Mesenchymal stem cell (in vitro differentiated cells and primary cell): ENCODE measurements at regions not wholly inside any gene's neighbourhood (a gene's known extent, or its start where the extent isn't known, plus 50 kb on each side); places are given as distances from the start of the nearest gene placed in this dataset.

Experiments
- DNase-seq: peaks from one replicate; pipeline ENCODE4 v3.0.0-alpha.2; 2013
- H2AFZ ChIP-seq: one replicate; pipeline ENCODE4 v1.6.1; 2013; ENCODE audit warnings: low read depth, mild to moderate bottlenecking, control low read depth, inconsistent platforms, low read length, moderate library complexity
- H2AK5ac ChIP-seq: 2 replicates; pipeline ENCODE4 v1.6.1; 2013; ENCODE audit warnings: low read length, moderate library complexity, mild to moderate bottlenecking, inconsistent platforms; ENCODE audit not compliant: severe bottlenecking
- H2BK120ac ChIP-seq: one replicate; pipeline ENCODE4 v1.6.1; 2013; ENCODE audit warnings: low read depth, mild to moderate bottlenecking, inconsistent platforms, low read length, moderate library complexity
- H2BK12ac ChIP-seq, 2 experiments: one replicate each; pipeline ENCODE4 v1.6.1; 2013; ENCODE audit warnings: inconsistent platforms in 2 of 2, low read length in 2 of 2, mild to moderate bottlenecking in 2 of 2, moderate library complexity in 2 of 2, control low read depth in 1 of 2
- H2BK15ac ChIP-seq: one replicate; pipeline ENCODE4 v1.6.1; 2013; ENCODE audit warnings: mild to moderate bottlenecking, low read depth, inconsistent platforms; ENCODE audit not compliant: poor library complexity, severe bottlenecking
- H2BK5ac ChIP-seq: 2 replicates; pipeline ENCODE4 v1.6.1; 2013; ENCODE audit warnings: low read depth, mild to moderate bottlenecking, low read length, control low read depth, inconsistent platforms; ENCODE audit not compliant: poor library complexity, severe bottlenecking
- H3K14ac ChIP-seq, 2 experiments: one replicate each; pipeline ENCODE4 v1.6.1; 2013; ENCODE audit warnings: inconsistent platforms in 2 of 2, low read length in 2 of 2, control low read depth in 1 of 2, mild to moderate bottlenecking in 1 of 2, moderate library complexity in 1 of 2
- H3K18ac ChIP-seq, 2 experiments: one replicate each; pipeline ENCODE4 v1.6.1; 2013; ENCODE audit warnings: inconsistent platforms in 2 of 2, low read length in 2 of 2, control low read depth in 1 of 2, low read depth in 1 of 2, mild to moderate bottlenecking in 1 of 2
- H3K23ac ChIP-seq, 2 experiments: one replicate each; pipeline ENCODE4 v1.6.1; 2013; ENCODE audit warnings: inconsistent platforms in 2 of 2, low read length in 2 of 2, mild to moderate bottlenecking in 2 of 2, moderate library complexity in 2 of 2, control low read depth in 1 of 2
- H3K27ac ChIP-seq: 2 replicates; pipeline ENCODE4 v1.5.1; 2013; ENCODE audit warnings: mild to moderate bottlenecking, moderate library complexity, low read length, control low read depth, inconsistent platforms; ENCODE audit not compliant: poor library complexity, severe bottlenecking
- H3K27me3 ChIP-seq, 2 experiments: 2 replicates each; pipeline versions ENCODE4 v1.6.1 to v1.7.0; 2013; ENCODE audit warnings: low read length in 2 of 2, mild to moderate bottlenecking in 2 of 2, moderate library complexity in 2 of 2, control low read depth in 1 of 2, inconsistent platforms in 1 of 2; ENCODE audit not compliant: control insufficient read depth in 1 of 2, insufficient read depth in 1 of 2
- H3K36me3 ChIP-seq, 2 experiments: 2 replicates each; pipeline versions ENCODE4 v1.6.1 to v1.7.0; 2013; ENCODE audit warnings: low read length in 2 of 2, control low read depth in 1 of 2, inconsistent platforms in 1 of 2, low read depth in 1 of 2, mild to moderate bottlenecking in 1 of 2; ENCODE audit not compliant: insufficient read depth in 2 of 2, control insufficient read depth in 1 of 2
- H3K4ac ChIP-seq, 2 experiments: one replicate each; pipeline ENCODE4 v1.6.1; 2013; ENCODE audit warnings: inconsistent platforms in 2 of 2, low read length in 2 of 2, mild to moderate bottlenecking in 2 of 2, moderate library complexity in 2 of 2, control low read depth in 1 of 2, low read depth in 1 of 2
- H3K4me1 ChIP-seq: 2 replicates; pipeline ENCODE4 v1.6.1; 2013; ENCODE audit warnings: low read depth, low read length, control low read depth; ENCODE audit not compliant: control insufficient read depth, insufficient read depth
- H3K4me2 ChIP-seq: 2 replicates; pipeline ENCODE4 v1.6.1; 2013; ENCODE audit warnings: low read length, mild to moderate bottlenecking, inconsistent platforms; ENCODE audit not compliant: poor library complexity, severe bottlenecking
- H3K4me3 ChIP-seq, 2 experiments: 2 replicates each; pipeline versions ENCODE4 v1.5.1 to v1.7.0; 2013; ENCODE audit warnings: low read length in 2 of 2, mild to moderate bottlenecking in 2 of 2, control low read depth in 1 of 2, low read depth in 1 of 2; ENCODE audit not compliant: insufficient read depth in 1 of 2
- H3K79me1 ChIP-seq: replicated peaks from 2 replicates; pipeline ENCODE4 v1.6.1; 2013; ENCODE audit warnings: mild to moderate bottlenecking, control low read depth, low read length, inconsistent platforms; ENCODE audit not compliant: poor library complexity, severe bottlenecking
- H3K9ac ChIP-seq: 2 replicates; pipeline ENCODE4 v1.7.0; 2013; ENCODE audit warnings: mild to moderate bottlenecking, low read length, moderate library complexity
- H3K9me3 ChIP-seq: 2 replicates; pipeline ENCODE4 v1.7.0; 2013; ENCODE audit warnings: mild to moderate bottlenecking, low read length; ENCODE audit not compliant: control insufficient read depth
- H4K8ac ChIP-seq: one replicate; pipeline ENCODE4 v1.6.1; 2013; ENCODE audit warnings: inconsistent platforms, mild to moderate bottlenecking, low read length, moderate library complexity
- H4K91ac ChIP-seq: one replicate; pipeline ENCODE4 v1.6.1; 2013; ENCODE audit warnings: mild to moderate bottlenecking, low read length, inconsistent platforms
- WGBS: methylation state at CpG from one replicate; pipeline ENCODE4 v1.1.7; 2013; ENCODE audit warnings: mixed read lengths; 5-methylcytosine and 5-hydroxymethylcytosine counted together

GRCh38 chr3:64303401-64303800 is 78.1 kb upstream of the PRICKLE2 start:
- Histone ChIP-seq H3K9me3 (no peaks in the 10 kb centered on the region), H3K27ac (no peak overlapping the region), H3K23ac (no peak overlapping the region), H3K36me3 (no peaks in the 10 kb centered on the region), H2BK120ac (no peak overlapping the region), H3K4me2 (no peak overlapping the region), H2BK12ac (no peak overlapping the region), H3K4me3 (no peak overlapping the region), H2AK5ac (no peak overlapping the region), H3K18ac (no peak overlapping the region), H2AFZ (no peak overlapping the region), H4K91ac (no peak overlapping the region), H2BK15ac (no peak overlapping the region), H3K4me1 (no peaks in the 10 kb centered on the region), H3K9ac (no peak overlapping the region), H3K4ac (no peak overlapping the region), H4K8ac (no peak overlapping the region), H3K79me1 (no peaks in the 10 kb centered on the region), H3K27me3 (no peaks in the 10 kb centered on the region), H3K14ac (no peak overlapping the region), H2BK5ac (no peak overlapping the region)
- WGBS: 84% methylated on average over 5 of the region's 6 CpGs
- DNase-seq: no peak

- H2BK12ac ChIP-seq: no peak overlapping the region
- no peak overlapping the region for H3K18ac ChIP-seq
- H3K23ac ChIP-seq: no peak overlapping the region
- H2AK5ac ChIP-seq: peak overlapping the region; percentile 13
- H3K4me2 ChIP-seq: no peak overlapping the region
- H2BK120ac ChIP-seq: no peak overlapping the region
- no peaks in the 10 kb centered on the region for H3K36me3 ChIP-seq
- no peak overlapping the region for H2AFZ ChIP-seq
- no peak for DNase-seq
- H3K4ac ChIP-seq: no peak overlapping the region
- no peaks in the 10 kb centered on the region for H3K4me1 ChIP-seq
- H4K8ac ChIP-seq: no peak overlapping the region
- no peaks in the 10 kb centered on the region for H3K27me3 ChIP-seq
- no peaks in the 10 kb centered on the region for H3K9me3 ChIP-seq
- no peak overlapping the region for H2BK15ac ChIP-seq
- H3K79me1 ChIP-seq: no peaks in the 10 kb centered on the region
- no peak overlapping the region for H2BK5ac ChIP-seq
- H3K4me3 ChIP-seq: no peak overlapping the region
- no peak overlapping the region for H4K91ac ChIP-seq
- WGBS: 100% methylated on average over 2 of the region's 2 CpGs
- no peak overlapping the region for H3K27ac ChIP-seq
- no peak overlapping the region for H3K9ac ChIP-seq
- no peak overlapping the region for H3K14ac ChIP-seq
Measured at GRCh38 chr3:64301476-64301875, 76.2 kb upstream of the PRICKLE2 start.

- no peak overlapping the region for H2AK5ac ChIP-seq
- H3K4me1 ChIP-seq: no peaks in the 10 kb centered on the region
- H3K4ac ChIP-seq: no peak overlapping the region
- no peak overlapping the region for H4K8ac ChIP-seq
- no peaks in the 10 kb centered on the region for H3K79me1 ChIP-seq
- no peak overlapping the region for H2BK120ac ChIP-seq
- no peak overlapping the region for H3K4me2 ChIP-seq
- no peak overlapping the region for H2BK15ac ChIP-seq
- no peak overlapping the region for H3K27ac ChIP-seq
- H3K27me3 ChIP-seq: no peaks in the 10 kb centered on the region
- H2BK12ac ChIP-seq: no peak overlapping the region
- peak; percentile 41 for DNase-seq
- H2BK5ac ChIP-seq: no peak overlapping the region
- 50% methylated on average over 1 of the region's 1 CpG for WGBS
- no peak overlapping the region for H3K4me3 ChIP-seq
- H2AFZ ChIP-seq: no peak overlapping the region
- no peak overlapping the region for H4K91ac ChIP-seq
- no peak overlapping the region for H3K23ac ChIP-seq
- no peak overlapping the region for H3K18ac ChIP-seq
- no peaks in the 10 kb centered on the region for H3K36me3 ChIP-seq
- H3K14ac ChIP-seq: no peak overlapping the region
- H3K9me3 ChIP-seq: no peaks in the 10 kb centered on the region
- no peak overlapping the region for H3K9ac ChIP-seq
Measured at GRCh38 chr3:64300790-64301423, 75.6 kb upstream of the PRICKLE2 start.

GRCh38 chr3:64299206-64299605 is 73.9 kb upstream of the PRICKLE2 start:
- H2AK5ac ChIP-seq: no peak overlapping the region
- H2BK5ac ChIP-seq: no peak overlapping the region
- no peak overlapping the region for H2BK120ac ChIP-seq
- no CpG with 5 or more reads among the region's 1 CpG for WGBS
- H3K23ac ChIP-seq: no peak overlapping the region
- no peak overlapping the region for H4K8ac ChIP-seq
- no peak overlapping the region for H2AFZ ChIP-seq
- H3K9me3 ChIP-seq: no peaks in the 10 kb centered on the region
- no peaks in the 10 kb centered on the region for H3K36me3 ChIP-seq
- H2BK15ac ChIP-seq: no peak overlapping the region
- H3K27me3 ChIP-seq: no peaks in the 10 kb centered on the region
- H3K18ac ChIP-seq: no peak overlapping the region
- no peak overlapping the region for H2BK12ac ChIP-seq
- DNase-seq: peak; percentile 28
- no peak overlapping the region for H3K14ac ChIP-seq
- no peak overlapping the region for H3K9ac ChIP-seq
- H3K4me2 ChIP-seq: no peak overlapping the region
- no peaks in the 10 kb centered on the region for H3K79me1 ChIP-seq
- no peak overlapping the region for H3K4ac ChIP-seq
- H3K27ac ChIP-seq: no peak overlapping the region
- H4K91ac ChIP-seq: no peak overlapping the region
- no peaks in the 10 kb centered on the region for H3K4me1 ChIP-seq
- H3K4me3 ChIP-seq: no peak overlapping the region
